Endothelial cell of umbilical vein (primary cell): ENCODE measurements at regions not wholly inside any gene's neighbourhood (a gene's known extent, or its start where the extent isn't known, plus 50 kb on each side); places are given as distances from the start of the nearest gene placed in this dataset.
A peak's percentile ranks its signal among the peaks of the same experiment; 100 is the strongest.

Source experiments
- BruUV-seq: library from RNA; stranded (reverse); fragments of 400-500 nt; replicated peaks from 2 replicates; lab custom pipeline; 2021; lab: Mats Ljungman, UMichigan
- CTCF ChIA-PET: fragments of 300-600, 350-600 bp; sonication (Branson Sonifier 250); formaldehyde crosslinking; loops from one replicate; lab custom pipeline; 2021; ENCODE audit warnings: antibody characterized with exemption, inconsistent platforms; lab: Charles Lee
- POLR2A ChIA-PET: fragments of 300-600, 350-600 bp; sonication (Branson Sonifier 250); formaldehyde crosslinking; loops from one replicate; lab custom pipeline; 2021; ENCODE audit warnings: antibody characterized with exemption, inconsistent platforms; lab: Charles Lee
- DNase-seq: peaks from one replicate; pipeline ENCODE4 v3.0.0-alpha.2; 2011; ENCODE audit warnings: low read depth, low spot score
- FAIRE-seq: peaks from 2 replicates; lab custom pipeline; 2011; peaks lifted over from hg19 to GRCh38; lab: Jason Lieb, UNC
- H2AFZ ChIP-seq: 2 replicates; pipeline ENCODE4 v1.6.0; 2012; ENCODE audit warnings: low read depth, low read length, control low read depth, inconsistent platforms
- H3K27ac ChIP-seq: 2 replicates; pipeline ENCODE4 v1.5.1; 2011; ENCODE audit warnings: low read depth, mild to moderate bottlenecking, control low read depth, low read length, moderate library complexity; ENCODE audit not compliant: insufficient read depth
- H3K27me3 ChIP-seq, 2 experiments: 2 replicates each; pipeline versions ENCODE4 v1.6.0 to v1.6.1; 2011; ENCODE audit warnings: low read length in 2 of 2, mixed read lengths in 1 of 2; ENCODE audit not compliant: control insufficient read depth in 2 of 2, insufficient read depth in 2 of 2
- H3K36me3 ChIP-seq, 2 experiments: 2 replicates in 1 of 2; 3 replicates in 1 of 2; pipeline ENCODE4 v1.5.1; 2011; ENCODE audit warnings: low read length in 2 of 2, mild to moderate bottlenecking in 1 of 2, moderate library complexity in 1 of 2; ENCODE audit not compliant: control insufficient read depth in 2 of 2, insufficient read depth in 2 of 2; ENCODE audit errors: extremely low read depth in 1 of 2
- H3K4me1 ChIP-seq: 3 replicates; pipeline ENCODE4 v1.5.1; 2011; ENCODE audit warnings: mild to moderate bottlenecking, low read length; ENCODE audit not compliant: control insufficient read depth, insufficient read depth; ENCODE audit errors: extremely low read depth
- H3K4me2 ChIP-seq: 2 replicates; pipeline ENCODE4 v1.6.1; 2011; ENCODE audit warnings: low read length, control low read depth, mixed read lengths; ENCODE audit not compliant: insufficient read depth
- H3K4me3 ChIP-seq, 3 experiments: fragments of 200-600 bp in 1 of 3; sonication (generic), shearing (Covaris generic) in 1 of 3; replicated peaks in 1 of 3; 2 replicates each; pipeline ENCODE4 v1.5.1; 2011 to 2016; ENCODE audit warnings: control low read depth in 3 of 3, low read length in 3 of 3, mild to moderate bottlenecking in 2 of 3, inconsistent platforms in 1 of 3, low read depth in 1 of 3, moderate library complexity in 1 of 3; ENCODE audit not compliant: insufficient read depth in 1 of 3
- H3K79me2 ChIP-seq: 2 replicates; pipeline ENCODE4 v1.6.0; 2012; ENCODE audit warnings: low read length, inconsistent platforms; ENCODE audit not compliant: control insufficient read depth, insufficient read depth
- H3K9ac ChIP-seq: replicated peaks from 2 replicates; pipeline ENCODE3; 2011; ENCODE audit warnings: low read length, control low read depth; ENCODE audit not compliant: insufficient read depth; ENCODE audit errors: extremely low read depth
- H3K9me1 ChIP-seq: replicated peaks from 3 replicates; pipeline ENCODE4 v1.6.0; 2011; ENCODE audit warnings: mild to moderate bottlenecking, low read length; ENCODE audit not compliant: control insufficient read depth, insufficient read depth; ENCODE audit errors: extremely low read depth
- H3K9me3 ChIP-seq: replicated peaks from 2 replicates; pipeline ENCODE4 v1.5.1; 2012; ENCODE audit warnings: low read length, inconsistent platforms; ENCODE audit not compliant: control insufficient read depth, insufficient read depth
- H4K20me1 ChIP-seq: replicated peaks from 2 replicates; pipeline ENCODE3; 2011; ENCODE audit warnings: mild to moderate bottlenecking, low read length; ENCODE audit not compliant: control insufficient read depth, insufficient read depth; ENCODE audit errors: extremely low read depth
- CTCF ChIP-seq, 2 donors: IDR thresholded peaks; 1 replicate in 1 of 2; 2 replicates in 1 of 2; pipeline ENCODE4 v1.5.1; 2011; ENCODE audit warnings: low read length in 2 of 2, mild to moderate bottlenecking in 2 of 2, moderate library complexity in 2 of 2, control low read depth in 1 of 2, inconsistent platforms in 1 of 2, low read depth in 1 of 2; ENCODE audit not compliant: insufficient read depth in 1 of 2; ENCODE audit errors: extremely low read depth in 1 of 2
- EZH2 ChIP-seq: IDR thresholded peaks from 2 replicates; pipeline ENCODE4 v1.6.1; 2012; ENCODE audit warnings: borderline replicate concordance, low read depth, mild to moderate bottlenecking, moderate library complexity, low read length, inconsistent platforms; ENCODE audit not compliant: severe bottlenecking
- FOS ChIP-seq: IDR thresholded peaks from 2 replicates; pipeline ENCODE4 v1.6.1; 2011; ENCODE audit warnings: mild to moderate bottlenecking, low read length, moderate library complexity, borderline replicate concordance; ENCODE audit not compliant: insufficient read depth
- GATA2 ChIP-seq: IDR thresholded peaks from 2 replicates; pipeline ENCODE4 v1.7.0; 2011; ENCODE audit warnings: low read depth, mild to moderate bottlenecking, moderate library complexity, mixed read lengths, low read length; ENCODE audit not compliant: insufficient read length, insufficient read depth
- JUN ChIP-seq: IDR thresholded peaks from 2 replicates; pipeline ENCODE4 v1.6.1; 2011; ENCODE audit warnings: borderline replicate concordance, low read depth; ENCODE audit not compliant: insufficient read length, insufficient read depth
- MAX ChIP-seq: IDR thresholded peaks from 2 replicates; pipeline ENCODE4 v1.6.1; 2011; ENCODE audit not compliant: insufficient read depth, insufficient read length
- MYC ChIP-seq: IDR thresholded peaks from one replicate; pipeline ENCODE4 v1.6.1; 2011; ENCODE audit warnings: mild to moderate bottlenecking, low read depth, low read length
- POLR2A ChIP-seq: IDR thresholded peaks from 2 replicates; pipeline ENCODE4 v1.6.1; 2012; ENCODE audit warnings: low read depth, mild to moderate bottlenecking, control low read depth, low read length
- POLR2AphosphoS5 ChIP-seq: IDR thresholded peaks from 2 replicates; pipeline ENCODE4 v1.6.1; 2012; ENCODE audit warnings: low read depth, mild to moderate bottlenecking, control low read depth, low read length, moderate library complexity; ENCODE audit not compliant: insufficient read depth
- dilution Hi-C: fragments of 300-500 bp; cut with MboI; formaldehyde crosslinking; loops from one replicate; pipeline ENCODE4 v1.15.0; 2019; ENCODE audit warnings: low sequenced_read_pairs; ENCODE audit not compliant: extremely low pct_ligation_motif_present
- intact Hi-C: fragments of 100-400 bp; cut with micrococcal nuclease; formaldehyde crosslinking; loops from one replicate; pipeline ENCODE4 v1.10.0; 2022

- H4K20me1 ChIP-seq = no peaks in the 10 kb centered on the region
- FAIRE-seq (peak; percentile 86), DNase-seq (peak; percentile 78)
- H3K27ac ChIP-seq = peak overlapping the region; percentile 42
- intact Hi-C loops (no loop called here), dilution Hi-C loops (no loop called here)
- peaks cover 0 to 4% of the 10 kb centered on the region in 2 experiments for H3K27me3 ChIP-seq
- CTCF ChIA-PET = interaction anchor here (0.9 to 1.3 kb wide), 4 partner anchors 10 to 714 kb away, joined by 3 to 5 read pairs (median 4); no protein-coding TSS in a partner anchor
- no TSS peak for BruUV-seq
- peak overlapping the region; percentile 18 to 79 (median 58) for H3K4me3 ChIP-seq
- TF ChIP-seq FOS (no peak), MYC (no peak), EZH2 (no peak), MAX (no peak), CTCF (IDR thresholded peaks at IDR 0.05; ENCODE audit: extremely low read depth in 1 of 2, insufficient read depth in 1 of 2, low read depth in 1 of 2, low read length in 2 of 2) (no peak), POLR2AphosphoS5 (no peak), GATA2 (no peak), POLR2A (no peak), JUN (no peak)
- POLR2A ChIA-PET = no interaction called here
- peak overlapping the region; percentile 41 for H3K9ac ChIP-seq
- H3K36me3 ChIP-seq = no peaks in the 10 kb centered on the region
- H3K4me2 ChIP-seq = peak overlapping the region; percentile 97
- peaks cover 9% of the 10 kb centered on the region for H3K4me1 ChIP-seq
- H3K9me3 ChIP-seq = no peaks in the 10 kb centered on the region
- H2AFZ ChIP-seq = peak overlapping the region; percentile 85
- H3K9me1 ChIP-seq = no peaks in the 10 kb centered on the region
- H3K79me2 ChIP-seq = no peaks in the 10 kb centered on the region
These were observed 112.0 kb upstream of the TTC29 start for GRCh38 chr4:147057611-147058190.
